Dedifferentiated amniotic fluid mesenchymal stem cell (primary cell): ENCODE measurements at regions not wholly inside any gene's neighbourhood (a gene's known extent, or its start where the extent isn't known, plus 50 kb on each side); places are given as distances from the start of the nearest gene placed in this dataset.
A peak's percentile ranks its signal among the peaks of the same experiment; 100 is the strongest.
"Not testable (repeated sequence)": the region's sequence is repeated elsewhere in the genome, so short reads cannot be mapped to it uniquely, and the experiment has no call there.

Experiments used
- DNase-seq: peaks from one replicate; pipeline ENCODE4 v3.0.0-alpha.2; 2016; ENCODE audit errors: extremely low spot score

- DNase-seq: no peak
Measured at GRCh38 chr16:22678311-22678710, 135.7 kb upstream of the HS3ST2 start.

- no peak for DNase-seq
Measured at GRCh38 chr16:22681554-22682291, 132.2 kb upstream of the HS3ST2 start.

GRCh38 chr16:22683258-22683657, 130.7 kb upstream of the HS3ST2 start:
- DNase-seq: no peak

- DNase-seq: no peak
Measured at GRCh38 chr16:22683730-22684573, 130.0 kb upstream of the HS3ST2 start.

GRCh38 chr16:22684574-22685458, 129.1 kb upstream of the HS3ST2 start:
- no peak for DNase-seq

- no peak for DNase-seq
Measured at GRCh38 chr16:22685459-22685830, 128.5 kb upstream of the HS3ST2 start.

GRCh38 chr16:22687031-22687530, 126.9 kb upstream of the HS3ST2 start:
- DNase-seq: no peak

- no peak for DNase-seq
Measured at GRCh38 chr16:22688463-22688862, 125.5 kb upstream of the HS3ST2 start.

GRCh38 chr16:22688930-22689329, 125.0 kb upstream of the HS3ST2 start:
- DNase-seq: no peak

- no peak for DNase-seq
Measured at GRCh38 chr16:22691335-22691734, 122.6 kb upstream of the HS3ST2 start.

GRCh38 chr16:22692034-22692433, 121.9 kb upstream of the HS3ST2 start:
- DNase-seq: no peak

GRCh38 chr16:22692916-22693637, 120.9 kb upstream of the HS3ST2 start:
- no peak for DNase-seq

GRCh38 chr16:22693638-22694340, 120.2 kb upstream of the HS3ST2 start:
- DNase-seq: no peak

GRCh38 chr16:22694887-22695382, 119.0 kb upstream of the HS3ST2 start:
- DNase-seq: peak; percentile 67

- DNase-seq: not testable (repeated sequence)
Measured at GRCh38 chr16:22695773-22696172, 118.2 kb upstream of the HS3ST2 start.

GRCh38 chr16:22699356-22699755, 114.6 kb upstream of the HS3ST2 start:
- no peak for DNase-seq

- no peak for DNase-seq
Measured at GRCh38 chr16:22705799-22706198, 108.2 kb upstream of the HS3ST2 start.

GRCh38 chr16:22710326-22710725, 103.6 kb upstream of the HS3ST2 start:
- no peak for DNase-seq

- DNase-seq: no peak
Measured at GRCh38 chr16:22711847-22712246, 102.1 kb upstream of the HS3ST2 start.

- DNase-seq: no peak
Measured at GRCh38 chr16:22712471-22712870, 101.5 kb upstream of the HS3ST2 start.
